ENCODE measurements at regions not wholly inside any gene's neighbourhood (a gene's known extent, or its start where the extent isn't known, plus 50 kb on each side); places are given as distances from the start of the nearest gene placed in this dataset.
"Not testable (repeated sequence)": the region's sequence is repeated elsewhere in the genome, so short reads cannot be mapped to it uniquely, and the experiment has no call there.

- ChIA-PET CTCF (no interaction called here), POLR2A (no interaction called here)
Measured at GRCh38 chr2:121133551-121134319, 151.3 kb downstream of the TFCP2L1 start.

DNA sequence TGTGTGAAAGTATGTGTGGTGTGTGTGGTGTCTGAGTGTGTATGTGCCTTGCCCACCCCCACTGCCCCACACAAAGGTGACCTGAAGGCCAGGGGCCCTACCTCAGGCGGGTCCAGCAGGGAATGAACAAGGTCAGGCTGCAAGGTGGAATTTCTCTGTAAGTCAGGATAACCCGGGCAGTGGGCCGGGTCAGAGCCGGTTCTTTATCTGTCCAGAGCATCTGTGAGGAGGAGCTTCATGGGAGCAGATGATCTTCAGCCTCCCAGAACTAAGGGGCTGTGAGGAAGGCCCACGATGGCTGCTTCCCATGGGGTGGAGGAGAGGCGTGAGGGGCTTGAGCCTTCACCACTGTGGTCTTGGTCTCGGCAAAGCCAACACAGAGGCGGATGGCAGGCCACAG is 150.3 kb downstream of the TFCP2L1 start:
- CTCF ChIA-PET = interaction anchor here (0.5 kb wide), 1 partner anchor 1813 kb away, joined by 3 read pairs; no protein-coding TSS in a partner anchor
- POLR2A ChIA-PET = no interaction called here

- ChIA-PET POLR2A (no interaction called here), CTCF (interaction anchor here (0.5 kb wide), 1 partner anchor 1813 kb away, joined by 3 read pairs; no protein-coding TSS in a partner anchor)
Measured at GRCh38 chr2:121135168-121135853, 149.7 kb downstream of the TFCP2L1 start.

DNA sequence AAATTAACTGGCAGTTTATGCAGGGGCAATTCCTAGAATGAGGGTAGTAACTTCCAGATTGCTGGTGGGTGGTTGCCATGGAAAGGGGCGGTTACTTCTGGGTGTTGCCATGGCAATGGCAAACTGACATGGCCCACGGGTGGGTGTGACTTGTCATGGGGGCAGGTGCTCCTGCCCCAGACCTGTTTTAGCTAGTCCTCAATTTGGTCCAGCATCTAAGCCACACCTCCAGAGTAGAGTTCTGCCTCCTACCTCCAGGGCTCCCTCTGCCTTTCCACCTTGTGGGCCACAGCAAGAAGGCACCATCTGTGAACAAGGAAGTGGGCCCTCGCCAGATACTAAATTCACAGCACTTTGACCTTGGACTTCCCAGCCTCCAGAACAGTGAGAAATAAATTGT is 148.7 kb downstream of the TFCP2L1 start:
- POLR2A ChIA-PET = no interaction called here

GRCh38 chr2:121137571-121137970 is 147.4 kb downstream of the TFCP2L1 start:
- POLR2A ChIA-PET = no interaction called here
- CTCF ChIA-PET = no interaction called here

More for the DNA sequence above, 148.7 kb downstream of the TFCP2L1 start:
- CTCF ChIA-PET = no interaction called here

- ChIA-PET POLR2A (no interaction called here), CTCF (no interaction called here)
Measured at GRCh38 chr2:121140734-121141133, 144.3 kb downstream of the TFCP2L1 start.

- ChIA-PET POLR2A (no interaction called here), CTCF (no interaction called here)
Measured at GRCh38 chr2:121142452-121142851, 142.6 kb downstream of the TFCP2L1 start.

- ChIA-PET POLR2A (no interaction called here), CTCF (no interaction called here)
Measured at GRCh38 chr2:121144111-121144510, 140.9 kb downstream of the TFCP2L1 start.

GRCh38 chr2:121146630-121147029 is 138.4 kb downstream of the TFCP2L1 start:
- ChIA-PET POLR2A (no interaction called here), CTCF (no interaction called here)

DNA sequence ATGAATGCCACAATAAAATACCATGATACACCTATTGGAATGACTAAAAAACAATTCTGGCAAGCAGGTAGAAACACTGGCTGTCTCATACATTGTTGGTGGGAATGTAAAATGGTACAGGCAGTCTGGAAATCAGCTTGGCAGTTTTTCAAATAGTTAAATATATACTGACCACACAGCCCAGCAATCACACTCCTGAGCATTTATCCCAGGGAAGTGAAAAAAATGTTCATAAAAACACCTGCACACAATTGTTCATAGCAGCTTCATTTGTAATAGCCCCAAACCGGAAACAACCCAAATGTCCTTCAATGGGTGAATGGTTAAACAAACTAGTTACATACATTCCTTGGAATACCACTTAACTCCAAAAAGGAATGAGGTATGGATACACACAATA is 137.2 kb downstream of the TFCP2L1 start:
- CTCF ChIA-PET = no interaction called here
- POLR2A ChIA-PET = no interaction called here

GRCh38 chr2:121148481-121148880 is 136.5 kb downstream of the TFCP2L1 start:
- ChIA-PET CTCF (no interaction called here), POLR2A (no interaction called here)

DNA sequence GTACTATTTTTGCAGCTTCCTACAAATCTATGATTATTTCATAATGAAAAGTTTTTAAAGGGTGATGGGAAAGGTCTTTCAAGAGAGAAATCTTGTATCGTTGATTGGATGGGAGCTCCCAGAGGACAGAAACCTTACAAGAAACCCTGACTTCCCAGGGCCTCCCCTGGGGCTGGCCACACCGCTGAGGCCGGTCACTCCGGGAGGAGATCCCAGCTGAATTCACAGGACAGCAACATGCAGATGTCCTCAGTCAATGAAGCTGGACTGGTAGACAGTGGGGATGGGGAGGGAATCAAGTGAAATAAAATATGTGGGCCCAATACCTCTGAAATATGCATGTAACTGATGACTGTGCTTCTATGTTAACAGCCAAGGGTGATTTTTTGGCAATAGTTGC is 135.6 kb downstream of the TFCP2L1 start:
- CTCF ChIA-PET = no interaction called here
- POLR2A ChIA-PET = no interaction called here

DNA sequence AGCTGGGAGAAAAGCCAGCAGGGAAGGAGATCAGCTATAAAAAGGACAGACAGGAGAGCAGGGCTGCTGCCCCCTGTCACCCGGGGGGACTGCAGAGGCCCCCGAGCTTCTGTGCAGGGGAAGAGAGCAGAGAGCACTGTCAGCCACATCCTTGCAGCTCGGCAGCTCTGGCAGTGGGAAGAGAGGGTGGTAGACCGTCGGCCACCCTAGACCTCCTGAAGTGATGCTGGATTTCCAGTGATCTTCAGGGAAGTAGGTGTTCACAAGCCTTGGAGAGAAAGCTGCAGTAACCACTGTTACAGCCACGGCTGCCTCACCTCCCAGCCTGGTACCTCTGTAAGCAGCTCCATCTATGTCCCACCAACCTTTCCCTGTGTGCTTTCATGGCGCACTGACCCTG is 134.9 kb downstream of the TFCP2L1 start:
- POLR2A ChIA-PET = no interaction called here
- CTCF ChIA-PET = no interaction called here

DNA sequence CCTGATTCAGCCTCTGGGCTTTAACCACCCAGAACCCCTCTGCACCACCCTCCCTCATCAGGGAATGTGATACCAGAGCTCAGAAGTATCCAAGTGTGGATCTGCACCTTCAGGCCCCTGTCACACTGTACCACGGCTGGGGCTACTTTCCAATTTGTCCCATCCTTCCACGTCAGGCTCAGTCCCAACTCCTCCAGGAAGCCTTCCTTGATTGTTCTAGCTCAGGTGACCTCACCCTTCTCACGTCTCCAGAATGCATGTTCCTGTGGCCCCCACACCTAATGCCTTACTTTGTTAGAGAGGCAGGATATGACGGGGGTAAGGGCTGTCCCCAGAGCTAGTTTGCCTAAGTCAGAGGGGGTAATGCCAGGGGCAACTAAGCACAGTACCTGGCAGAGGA is 134.3 kb downstream of the TFCP2L1 start:
- CTCF ChIA-PET = no interaction called here
- POLR2A ChIA-PET = no interaction called here

- POLR2A ChIA-PET = no interaction called here
- CTCF ChIA-PET = no interaction called here
Measured at GRCh38 chr2:121151311-121152109, 133.5 kb downstream of the TFCP2L1 start.

DNA sequence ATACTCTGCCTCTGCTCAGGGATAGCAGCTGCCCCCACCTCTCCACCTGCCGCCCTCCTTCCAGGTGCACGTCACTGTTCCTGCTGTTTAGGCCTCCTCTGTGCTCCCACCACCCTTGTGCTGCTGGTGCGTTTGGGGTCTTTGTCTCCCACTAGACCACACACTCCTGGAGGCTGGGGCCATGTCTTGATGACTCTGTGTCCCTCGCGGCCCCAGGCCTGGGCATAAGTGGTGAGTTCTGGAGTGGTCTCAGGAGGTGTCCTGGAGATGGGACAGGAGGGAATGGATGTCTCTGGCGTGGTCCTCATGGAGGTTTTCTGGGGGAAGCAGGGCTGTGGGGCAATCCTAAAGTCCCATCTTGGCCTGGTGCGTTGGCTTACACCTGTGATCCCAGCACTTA is 132.1 kb downstream of the TFCP2L1 start:
- CTCF ChIA-PET = no interaction called here

GRCh38 chr2:121153516-121153915 is 131.5 kb downstream of the TFCP2L1 start:
- CTCF ChIA-PET = no interaction called here
- POLR2A ChIA-PET = no interaction called here

More for the DNA sequence above, 132.1 kb downstream of the TFCP2L1 start:
- POLR2A ChIA-PET = no interaction called here

- POLR2A ChIA-PET = no interaction called here
- CTCF ChIA-PET = no interaction called here
Measured at GRCh38 chr2:121155502-121156056, 129.4 kb downstream of the TFCP2L1 start.

DNA sequence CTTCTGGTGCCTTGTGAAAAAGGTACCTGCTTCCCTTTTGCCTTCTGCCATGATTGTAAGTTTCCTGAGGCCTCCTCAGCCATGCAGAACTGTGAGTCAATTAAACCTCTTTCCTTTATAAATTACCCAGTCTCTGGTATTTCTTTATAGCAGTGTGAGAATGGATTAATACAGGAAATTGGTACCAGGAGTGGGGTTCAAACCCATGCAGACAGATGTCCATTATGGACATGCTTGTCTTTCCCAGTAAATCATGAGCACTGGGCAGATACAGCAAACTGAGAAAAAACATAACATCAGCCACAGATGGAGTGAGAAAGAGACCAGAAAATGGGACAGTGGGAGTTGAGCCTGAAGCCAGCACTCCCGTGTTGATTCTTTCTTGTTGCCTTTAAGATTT is 127.5 kb downstream of the TFCP2L1 start:
- POLR2A ChIA-PET, CTCF ChIA-PET: not testable (repeated sequence)

DNA sequence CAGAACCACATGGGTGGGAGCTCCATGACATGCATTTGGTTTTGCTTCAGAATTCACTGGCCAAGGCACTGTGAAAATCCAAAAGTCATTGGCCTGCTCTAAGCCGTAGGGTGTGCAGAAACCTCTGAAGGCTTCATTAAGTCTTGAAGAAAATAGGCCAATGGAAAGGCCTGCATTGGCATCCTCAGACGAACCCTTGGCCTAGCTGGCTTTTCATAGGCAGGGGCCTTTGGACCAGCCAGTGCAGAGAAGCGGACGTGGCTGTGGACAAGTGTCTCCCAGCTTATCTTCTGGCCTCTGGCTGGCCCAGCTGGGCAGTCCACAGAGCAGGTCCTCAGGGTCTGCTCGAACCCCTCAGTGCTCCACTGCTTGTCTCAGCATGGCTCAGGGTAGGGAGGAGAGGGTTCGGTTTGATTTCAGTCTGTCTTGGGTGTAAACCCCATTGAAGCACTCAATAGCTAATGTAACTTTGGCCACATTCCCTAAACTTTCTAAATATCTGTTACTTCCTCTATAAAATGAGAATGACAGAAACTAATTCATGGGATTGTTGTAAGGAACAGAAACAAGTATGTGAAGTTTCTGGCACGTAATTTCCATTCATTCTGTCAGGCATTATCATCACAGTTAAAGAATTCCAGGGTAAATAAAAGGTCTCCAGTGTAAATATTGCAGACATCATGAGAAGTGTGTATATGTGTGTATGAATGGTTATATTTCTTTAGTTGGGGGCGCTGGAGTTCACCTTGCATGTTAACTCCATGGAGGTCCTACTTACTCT is 125.5 kb downstream of the TFCP2L1 start:
- POLR2A ChIA-PET = no interaction called here
- CTCF ChIA-PET = interaction anchor here (0.6 kb wide), 1 partner anchor 456 kb away, joined by 3 read pairs; no protein-coding TSS in a partner anchor
